ENCODE measurements at regions not wholly inside any gene's neighbourhood (a gene's known extent, or its start where the extent isn't known, plus 50 kb on each side); places are given as distances from the start of the nearest gene placed in this dataset.

GRCh38 chr2:217149087-217149660 lies 289.3 kb upstream of the TNP1 start:
- no peak for DNase-seq

GRCh38 chr2:217147818-217148217 lies 288.0 kb upstream of the TNP1 start:
- DNase-seq: no peak

- DNase-seq: no peak
Measured at GRCh38 chr2:217146956-217147355, 287.1 kb upstream of the TNP1 start.

- DNase-seq: no peak
Measured at GRCh38 chr2:217142649-217143266, 282.9 kb upstream of the TNP1 start.

- no peak for DNase-seq
Measured at GRCh38 chr2:217138284-217138683, 278.4 kb upstream of the TNP1 start.

- no peak for DNase-seq
Measured at GRCh38 chr2:217127744-217128143, 267.9 kb upstream of the TNP1 start.

GRCh38 chr2:217125014-217125413 lies 265.1 kb upstream of the TNP1 start:
- no peak for DNase-seq

- no peak for DNase-seq
Measured at GRCh38 chr2:217124050-217124449, 264.2 kb upstream of the TNP1 start.

GRCh38 chr2:217121565-217121964 lies 261.7 kb upstream of the TNP1 start:
- DNase-seq: no peak

GRCh38 chr2:217120429-217120828 lies 260.6 kb upstream of the TNP1 start:
- DNase-seq: no peak

- DNase-seq: no peak
Measured at GRCh38 chr2:217118559-217119284, 258.9 kb upstream of the TNP1 start.

GRCh38 chr2:217117523-217117922 lies 257.7 kb upstream of the TNP1 start:
- DNase-seq: no peak

GRCh38 chr2:217116610-217117009 lies 256.7 kb upstream of the TNP1 start:
- DNase-seq: no peak

GRCh38 chr2:217114117-217114516 lies 254.3 kb upstream of the TNP1 start:
- no peak for DNase-seq

- DNase-seq: no peak
Measured at GRCh38 chr2:217113491-217113890, 253.6 kb upstream of the TNP1 start.

- DNase-seq: no peak
Measured at GRCh38 chr2:217110550-217110949, 250.7 kb upstream of the TNP1 start.

- DNase-seq: no peak
Measured at GRCh38 chr2:217108575-217109027, 248.7 kb upstream of the TNP1 start.

GRCh38 chr2:217108086-217108485 lies 248.2 kb upstream of the TNP1 start:
- DNase-seq: no peak

- no peak for DNase-seq
Measured at GRCh38 chr2:217107480-217107879, 247.6 kb upstream of the TNP1 start.

- no peak for DNase-seq
Measured at GRCh38 chr2:217106650-217107014, 246.8 kb upstream of the TNP1 start.

GRCh38 chr2:217105733-217106649 lies 246.1 kb upstream of the TNP1 start:
- no peak for DNase-seq

- no peak for DNase-seq
Measured at GRCh38 chr2:217103752-217104545, 244.1 kb upstream of the TNP1 start.
